ENCODE measurements at regions not wholly inside any gene's neighbourhood (a gene's known extent, or its start where the extent isn't known, plus 50 kb on each side); places are given as distances from the start of the nearest gene placed in this dataset.

- H3K9ac ChIP-seq (ENCODE audit: low read depth, low read length) = no peak overlapping the region
- no peaks in the 10 kb centered on the region for H3K9me3 ChIP-seq (ENCODE audit: insufficient read depth, low read depth, low read length)
- no peak overlapping the region for H3K4me3 ChIP-seq (ENCODE audit: low read length)
- peaks cover 7% of the 10 kb centered on the region; the same call in 1 of the 2 replicates for H3K4me1 ChIP-seq (ENCODE audit: insufficient read depth, low read length)
- H3K27me3 ChIP-seq (ENCODE audit: insufficient read depth, low read length) = no peaks in the 10 kb centered on the region
- no peaks in the 10 kb centered on the region for H3K36me3 ChIP-seq (ENCODE audit: insufficient read depth, low read length)
- H3K27ac ChIP-seq (ENCODE audit: low read depth, low read length) = no peak overlapping the region
- 95% methylated on average over 9 of the region's 9 CpGs for WGBS
These were observed 256.2 kb downstream of the FIGN start for GRCh38 chr2:163479599-163479998.

- H3K4me3 ChIP-seq (ENCODE audit: low read length) = no peak overlapping the region
- no peaks in the 10 kb centered on the region for H3K9me3 ChIP-seq (ENCODE audit: insufficient read depth, low read depth, low read length)
- no peaks in the 10 kb centered on the region for H3K36me3 ChIP-seq (ENCODE audit: insufficient read depth, low read length)
- no peak overlapping the region for H3K27ac ChIP-seq (ENCODE audit: low read depth, low read length)
- WGBS = no CpG with 5 or more reads among the region's 3 CpGs
- peaks cover 7% of the 10 kb centered on the region; the same call in 1 of the 2 replicates for H3K4me1 ChIP-seq (ENCODE audit: insufficient read depth, low read length)
- no peaks in the 10 kb centered on the region for H3K27me3 ChIP-seq (ENCODE audit: insufficient read depth, low read length)
- no peak overlapping the region for H3K9ac ChIP-seq (ENCODE audit: low read depth, low read length)
These were observed 260.0 kb downstream of the FIGN start for GRCh38 chr2:163475815-163476214.

GRCh38 chr2:163474889-163475288 is 260.9 kb downstream of the FIGN start:
- Histone ChIP-seq H3K9ac (ENCODE audit: low read depth, low read length) (no peak overlapping the region), H3K4me1 (ENCODE audit: insufficient read depth, low read length) (peaks cover 7% of the 10 kb centered on the region; the same call in 1 of the 2 replicates), H3K9me3 (ENCODE audit: insufficient read depth, low read depth, low read length) (no peaks in the 10 kb centered on the region), H3K36me3 (ENCODE audit: insufficient read depth, low read length) (no peaks in the 10 kb centered on the region), H3K4me3 (ENCODE audit: low read length) (no peak overlapping the region), H3K27me3 (ENCODE audit: insufficient read depth, low read length) (no peaks in the 10 kb centered on the region), H3K27ac (ENCODE audit: low read depth, low read length) (no peak overlapping the region)
- 91% methylated on average over 4 of the region's 4 CpGs for WGBS

- Histone ChIP-seq H3K4me3 (ENCODE audit: low read length) (no peak overlapping the region), H3K27me3 (ENCODE audit: insufficient read depth, low read length) (no peaks in the 10 kb centered on the region), H3K9me3 (ENCODE audit: insufficient read depth, low read depth, low read length) (no peaks in the 10 kb centered on the region), H3K36me3 (ENCODE audit: insufficient read depth, low read length) (no peaks in the 10 kb centered on the region), H3K4me1 (ENCODE audit: insufficient read depth, low read length) (peaks cover 7% of the 10 kb centered on the region; the same call in 1 of the 2 replicates), H3K27ac (ENCODE audit: low read depth, low read length) (no peak overlapping the region), H3K9ac (ENCODE audit: low read depth, low read length) (no peak overlapping the region)
- WGBS = 97% methylated on average over 4 of the region's 4 CpGs
These were observed 261.5 kb downstream of the FIGN start for GRCh38 chr2:163474319-163474744.

- WGBS = 37% methylated on average over 1 of the region's 1 CpG
- no peak overlapping the region for H3K9ac ChIP-seq (ENCODE audit: low read depth, low read length)
- H3K27ac ChIP-seq (ENCODE audit: low read depth, low read length) = no peak overlapping the region
These were observed 263.9 kb downstream of the FIGN start for GRCh38 chr2:163471947-163472346.

GRCh38 chr2:163469561-163469962 is 266.2 kb downstream of the FIGN start:
- Histone ChIP-seq H3K27ac (ENCODE audit: low read depth, low read length) (no peak overlapping the region), H3K4me3 (ENCODE audit: low read length) (no peak overlapping the region), H3K36me3 (ENCODE audit: insufficient read depth, low read length) (no peaks in the 10 kb centered on the region), H3K9me3 (ENCODE audit: insufficient read depth, low read depth, low read length) (no peaks in the 10 kb centered on the region), H3K4me1 (ENCODE audit: insufficient read depth, low read length) (no peaks in the 10 kb centered on the region), H3K27me3 (ENCODE audit: insufficient read depth, low read length) (no peaks in the 10 kb centered on the region), H3K9ac (ENCODE audit: low read depth, low read length) (no peak overlapping the region)
- WGBS = 69% methylated on average over 3 of the region's 3 CpGs

More at GRCh38 chr2:163471947-163472346, 263.9 kb downstream of the FIGN start:
- H3K36me3 ChIP-seq (ENCODE audit: insufficient read depth, low read length) = no peaks in the 10 kb centered on the region
- H3K27me3 ChIP-seq (ENCODE audit: insufficient read depth, low read length) = no peaks in the 10 kb centered on the region
- no peaks in the 10 kb centered on the region for H3K9me3 ChIP-seq (ENCODE audit: insufficient read depth, low read depth, low read length)
- H3K4me3 ChIP-seq (ENCODE audit: low read length) = no peak overlapping the region
- peaks cover 7% of the 10 kb centered on the region; the same call in 1 of the 2 replicates for H3K4me1 ChIP-seq (ENCODE audit: insufficient read depth, low read length)

- no peaks in the 10 kb centered on the region for H3K9me3 ChIP-seq (ENCODE audit: insufficient read depth, low read depth, low read length)
- no peaks in the 10 kb centered on the region for H3K4me1 ChIP-seq (ENCODE audit: insufficient read depth, low read length)
- 97% methylated on average over 10 of the region's 10 CpGs for WGBS
- H3K27ac ChIP-seq (ENCODE audit: low read depth, low read length) = no peak overlapping the region
- H3K36me3 ChIP-seq (ENCODE audit: insufficient read depth, low read length) = no peaks in the 10 kb centered on the region
- H3K9ac ChIP-seq (ENCODE audit: low read depth, low read length) = no peak overlapping the region
- no peak overlapping the region for H3K4me3 ChIP-seq (ENCODE audit: low read length)
- no peaks in the 10 kb centered on the region for H3K27me3 ChIP-seq (ENCODE audit: insufficient read depth, low read length)
These were observed 268.6 kb downstream of the FIGN start for GRCh38 chr2:163467251-163467630.

GRCh38 chr2:163466331-163467250 is 269.2 kb downstream of the FIGN start:
- WGBS = 86% methylated on average over 11 of the region's 11 CpGs
- H3K27ac ChIP-seq (ENCODE audit: low read depth, low read length) = no peak overlapping the region
- H3K36me3 ChIP-seq (ENCODE audit: insufficient read depth, low read length) = no peaks in the 10 kb centered on the region
- H3K4me3 ChIP-seq (ENCODE audit: low read length) = no peak overlapping the region
- H3K9me3 ChIP-seq (ENCODE audit: insufficient read depth, low read depth, low read length) = no peaks in the 10 kb centered on the region
- no peaks in the 10 kb centered on the region for H3K27me3 ChIP-seq (ENCODE audit: insufficient read depth, low read length)
- H3K4me1 ChIP-seq (ENCODE audit: insufficient read depth, low read length) = no peaks in the 10 kb centered on the region
- H3K9ac ChIP-seq (ENCODE audit: low read depth, low read length) = no peak overlapping the region

GRCh38 chr2:163465440-163465839 is 270.4 kb downstream of the FIGN start:
- H3K36me3 ChIP-seq (ENCODE audit: insufficient read depth, low read length) = no peaks in the 10 kb centered on the region
- H3K4me3 ChIP-seq (ENCODE audit: low read length) = no peak overlapping the region
- no peaks in the 10 kb centered on the region for H3K27me3 ChIP-seq (ENCODE audit: insufficient read depth, low read length)
- H3K27ac ChIP-seq (ENCODE audit: low read depth, low read length) = no peak overlapping the region
- H3K9me3 ChIP-seq (ENCODE audit: insufficient read depth, low read depth, low read length) = no peaks in the 10 kb centered on the region
- 88% methylated on average over 1 of the region's 2 CpGs for WGBS
- H3K4me1 ChIP-seq (ENCODE audit: insufficient read depth, low read length) = no peaks in the 10 kb centered on the region
- H3K9ac ChIP-seq (ENCODE audit: low read depth, low read length) = no peak overlapping the region

- 94% methylated on average over 3 of the region's 3 CpGs for WGBS
- Histone ChIP-seq H3K27ac (ENCODE audit: low read depth, low read length) (no peak overlapping the region), H3K36me3 (ENCODE audit: insufficient read depth, low read length) (no peaks in the 10 kb centered on the region), H3K9ac (ENCODE audit: low read depth, low read length) (no peak overlapping the region), H3K9me3 (ENCODE audit: insufficient read depth, low read depth, low read length) (no peaks in the 10 kb centered on the region), H3K4me3 (ENCODE audit: low read length) (no peak overlapping the region), H3K27me3 (ENCODE audit: insufficient read depth, low read length) (no peaks in the 10 kb centered on the region), H3K4me1 (ENCODE audit: insufficient read depth, low read length) (no peaks in the 10 kb centered on the region)
These were observed 272.4 kb downstream of the FIGN start for GRCh38 chr2:163463411-163463810.

GRCh38 chr2:163462993-163463392 is 272.8 kb downstream of the FIGN start:
- Histone ChIP-seq H3K9me3 (ENCODE audit: insufficient read depth, low read depth, low read length) (no peaks in the 10 kb centered on the region), H3K36me3 (ENCODE audit: insufficient read depth, low read length) (no peaks in the 10 kb centered on the region), H3K4me1 (ENCODE audit: insufficient read depth, low read length) (no peaks in the 10 kb centered on the region), H3K27me3 (ENCODE audit: insufficient read depth, low read length) (no peaks in the 10 kb centered on the region), H3K9ac (ENCODE audit: low read depth, low read length) (no peak overlapping the region), H3K27ac (ENCODE audit: low read depth, low read length) (no peak overlapping the region), H3K4me3 (ENCODE audit: low read length) (no peak overlapping the region)
- 96% methylated on average over 5 of the region's 5 CpGs for WGBS
